Activated CD4-positive, alpha-beta T cell treated with anti-CD3 and anti-CD28 coated beads, Interleukin-2, Interleukin-6, amounts not matched to agents 100 ng/mL and 50 ng/mL, durations not matched to agents 16 hours and 8 hours (primary cell): ENCODE measurements at regions not wholly inside any gene's neighbourhood (a gene's known extent, or its start where the extent isn't known, plus 50 kb on each side); places are given as distances from the start of the nearest gene placed in this dataset.

Source experiments
- DNase-seq: peaks from one replicate; pipeline ENCODE4 v3.0.0-alpha.2; 2020

DNA sequence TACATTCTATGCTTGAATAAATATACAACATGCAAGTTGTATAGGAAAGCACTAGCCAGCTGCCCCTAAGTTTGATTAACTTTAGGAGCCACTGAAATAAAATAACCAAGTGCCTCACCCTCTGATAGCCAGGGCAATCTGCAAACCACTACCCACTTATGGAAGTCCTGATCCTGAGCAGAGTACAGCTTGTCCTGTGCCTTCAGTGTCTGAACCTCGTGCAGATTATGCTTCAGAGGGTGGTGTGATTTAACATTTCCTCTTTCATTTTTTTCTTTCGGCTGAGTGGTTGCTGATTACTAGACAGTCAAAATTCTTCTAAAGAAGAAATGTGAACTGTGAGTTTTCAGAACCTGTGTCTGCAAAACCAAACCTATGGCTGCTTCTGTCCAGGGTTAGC lies 327.7 kb downstream of the PIK3R1 start:
- DNase-seq, result no peak

- DNase-seq, result no peak
These were observed 328.6 kb downstream of the PIK3R1 start for GRCh38 chr5:68544091-68544647.

GRCh38 chr5:68544648-68545552 lies 329.3 kb downstream of the PIK3R1 start:
- no peak for DNase-seq

GRCh38 chr5:68545636-68546295 lies 330.2 kb downstream of the PIK3R1 start:
- no peak for DNase-seq

- DNase-seq, result no peak
These were observed 331.5 kb downstream of the PIK3R1 start for GRCh38 chr5:68547056-68547455.

DNA sequence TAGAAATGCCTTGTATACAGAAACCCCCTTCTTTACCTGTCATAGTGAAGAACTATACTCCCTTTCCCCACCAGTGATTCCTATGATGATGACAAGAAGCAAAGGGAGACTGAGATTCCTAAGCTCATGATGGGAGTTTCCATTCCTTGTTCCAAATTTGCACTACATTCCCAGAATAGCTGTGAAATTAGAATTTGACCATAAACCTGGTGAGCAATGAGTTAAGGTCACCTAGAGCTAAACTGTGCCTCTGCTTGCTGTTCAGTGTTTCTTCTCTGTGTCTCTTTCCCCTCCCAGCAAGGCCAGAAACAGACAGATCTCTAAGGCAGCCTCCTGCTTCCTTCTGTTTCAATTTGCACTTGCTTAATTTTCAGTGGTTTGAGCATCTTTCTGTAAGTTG lies 332.1 kb downstream of the PIK3R1 start:
- DNase-seq, result no peak

DNA sequence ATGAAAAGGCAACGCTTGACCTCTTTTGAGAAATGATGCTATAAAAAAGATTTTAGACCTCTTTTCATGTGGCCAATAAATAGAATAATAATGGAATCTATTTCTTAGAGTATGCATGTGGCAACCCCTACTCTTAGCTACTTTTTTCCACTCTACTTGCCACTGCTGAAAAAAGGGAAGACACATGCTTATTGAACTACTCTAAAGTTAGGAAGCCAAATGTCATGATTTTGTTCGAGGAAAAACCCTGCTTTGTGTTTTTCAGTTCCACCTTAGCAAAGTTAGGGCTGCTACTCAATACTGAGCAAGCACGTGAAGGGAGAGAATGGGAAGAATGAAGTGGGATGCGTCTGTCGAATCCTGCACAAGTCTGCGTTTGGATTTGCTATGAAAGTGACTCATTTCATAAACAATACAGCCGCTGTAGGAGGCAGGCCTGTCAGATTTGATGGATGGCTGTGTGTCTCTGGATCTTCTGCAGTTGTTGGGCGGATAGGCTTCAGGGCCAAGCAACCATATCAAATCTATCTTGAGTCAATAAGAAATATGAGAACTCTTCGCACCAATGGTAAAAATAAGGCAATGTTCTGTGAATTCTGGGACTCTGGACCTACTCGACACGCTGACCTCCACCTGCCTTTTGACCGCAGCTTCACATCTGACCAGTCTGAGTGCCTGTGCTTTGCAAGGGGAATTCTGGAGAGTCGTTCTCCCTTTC lies 333.6 kb downstream of the PIK3R1 start:
- DNase-seq, result no peak

GRCh38 chr5:68550015-68550414 lies 334.5 kb downstream of the PIK3R1 start:
- DNase-seq, result no peak

- no peak for DNase-seq
These were observed 335.9 kb downstream of the PIK3R1 start for GRCh38 chr5:68551436-68551835.

DNA sequence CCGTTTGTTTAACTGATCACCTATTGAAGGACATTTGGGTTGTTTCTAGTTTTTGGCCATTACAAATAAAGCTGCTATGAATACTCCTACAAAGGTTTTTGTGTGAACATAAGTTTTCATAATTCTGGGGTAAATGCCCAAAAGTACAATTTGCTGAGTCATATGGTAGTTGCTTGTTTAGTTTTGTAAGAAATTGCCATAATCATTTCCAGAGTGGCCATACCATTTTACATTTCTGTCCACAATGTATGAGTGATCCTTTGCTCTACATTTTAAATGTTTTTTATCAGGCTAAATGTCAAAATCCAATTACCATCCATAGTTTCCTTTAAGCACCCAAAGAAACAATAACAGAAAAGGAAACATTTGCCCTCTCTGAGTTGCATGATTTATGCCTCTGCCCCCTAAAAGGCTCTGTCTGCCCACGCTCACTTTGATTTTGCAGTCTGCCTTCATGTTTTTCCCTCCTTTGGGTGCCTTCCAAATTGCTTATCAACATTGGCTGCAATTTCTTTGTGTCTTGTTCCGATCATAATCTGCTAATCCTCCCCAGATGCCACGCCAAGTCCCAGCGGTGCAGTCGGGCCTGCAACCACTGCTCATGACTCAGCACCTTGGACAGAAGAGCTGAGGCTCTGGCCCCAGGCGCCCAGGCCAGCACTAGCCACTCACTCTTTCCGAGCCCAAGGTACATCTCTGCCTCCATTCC lies 339.2 kb downstream of the PIK3R1 start:
- DNase-seq, result no peak

DNA sequence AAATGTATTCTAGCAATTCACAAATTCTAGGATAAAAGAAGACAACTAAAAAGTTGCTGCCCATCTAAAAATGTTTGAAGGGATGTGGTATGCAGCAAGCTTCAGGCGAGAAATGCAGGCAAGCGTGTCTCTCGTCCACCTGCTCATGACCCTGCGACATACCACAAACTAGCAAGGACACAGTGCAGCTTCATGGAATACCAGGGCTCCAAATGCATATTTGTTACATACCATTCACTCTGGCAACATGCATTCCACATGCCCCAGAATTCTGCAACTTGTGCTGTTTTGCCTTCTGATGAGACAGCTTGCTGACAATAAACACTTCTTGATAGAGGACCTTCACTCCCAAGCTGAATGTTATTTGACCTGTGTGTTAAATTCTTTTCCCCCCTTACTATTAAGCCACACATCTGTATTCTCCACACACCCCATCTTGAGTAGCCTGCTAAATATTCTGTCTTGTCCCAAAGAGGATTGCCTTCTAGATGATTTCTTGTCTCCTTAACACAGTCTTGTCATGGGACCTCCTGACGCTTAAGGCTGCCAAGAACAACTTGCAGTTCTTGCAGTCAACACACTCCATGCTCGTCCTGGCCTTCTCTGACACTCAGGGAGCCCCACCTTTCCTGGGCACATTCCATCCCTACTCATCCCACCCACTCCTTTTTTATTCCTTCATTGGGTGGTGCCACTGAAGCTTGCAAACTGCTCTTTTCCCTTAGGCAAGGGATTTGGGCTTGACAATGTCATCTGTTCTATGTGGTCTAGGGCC lies 340.5 kb downstream of the PIK3R1 start:
- DNase-seq, result no peak

- no peak for DNase-seq
These were observed 341.8 kb downstream of the PIK3R1 start for GRCh38 chr5:68557162-68557936.

DNA sequence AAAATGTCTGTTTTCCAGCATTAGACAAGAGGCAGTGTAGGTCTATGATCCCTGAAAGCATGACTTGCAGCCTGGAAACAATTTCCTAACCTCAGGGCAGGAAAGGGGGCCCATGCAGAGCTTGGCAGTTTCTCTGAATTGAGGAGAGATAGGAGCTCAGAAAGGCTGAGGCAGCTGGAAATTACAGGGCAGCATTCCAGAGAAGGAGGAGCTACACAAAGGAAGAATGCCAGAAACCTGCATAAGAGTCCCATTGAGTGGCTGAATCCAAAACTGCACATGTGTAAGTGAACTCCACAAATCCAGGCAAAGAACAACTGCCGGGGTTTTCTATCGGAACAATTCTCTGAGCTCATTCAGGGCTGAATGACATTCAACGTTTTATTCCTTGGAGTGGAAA lies 346.8 kb downstream of the PIK3R1 start:
- no peak for DNase-seq

- DNase-seq, result no peak
These were observed 349.9 kb downstream of the PIK3R1 start for GRCh38 chr5:68565427-68565826.

DNA sequence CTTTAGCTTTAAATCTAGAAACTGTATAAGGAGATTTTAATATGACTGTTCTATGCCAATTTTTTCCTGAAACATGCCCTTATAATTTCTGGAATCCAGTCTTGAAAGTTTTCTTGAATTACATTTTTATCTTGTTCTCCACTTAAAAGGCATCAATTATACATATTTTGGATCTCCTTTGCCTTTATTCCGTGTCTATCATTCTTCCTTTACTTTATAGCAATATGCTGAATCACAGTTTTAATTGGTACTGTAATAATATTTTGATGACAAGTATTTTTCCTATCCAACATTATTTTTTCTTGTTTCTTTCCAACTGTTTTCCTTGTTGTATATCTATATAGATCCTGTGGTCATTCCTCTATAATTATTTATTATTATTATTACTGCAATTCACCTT lies 361.2 kb downstream of the PIK3R1 start:
- DNase-seq, result no peak

- DNase-seq, result no peak
These were observed 366.7 kb downstream of the PIK3R1 start for GRCh38 chr5:68582284-68582683.

- no peak for DNase-seq
These were observed 371.6 kb downstream of the PIK3R1 start for GRCh38 chr5:68587171-68587570.

- no peak for DNase-seq
These were observed 376.3 kb downstream of the PIK3R1 start for GRCh38 chr5:68591850-68592249.

DNA sequence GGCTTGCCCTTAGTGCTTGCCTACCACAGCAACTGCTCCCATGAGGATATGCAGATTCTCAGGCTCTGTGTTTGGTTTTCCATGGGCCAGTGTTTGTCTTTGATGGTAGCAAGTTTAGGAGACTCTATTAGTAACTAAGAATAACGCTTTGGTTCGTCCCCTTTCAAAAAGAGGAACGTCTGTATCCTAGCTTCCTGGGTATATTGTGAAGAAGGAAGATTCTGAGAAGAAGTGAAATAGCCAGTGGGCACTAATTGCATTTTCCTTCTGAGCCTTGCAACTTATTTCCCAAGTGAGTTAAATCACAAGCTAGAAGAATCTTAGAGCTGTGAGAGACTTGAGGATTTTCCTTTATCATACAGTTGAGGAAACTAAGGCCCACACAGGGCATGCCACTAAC lies 376.8 kb downstream of the PIK3R1 start:
- no peak for DNase-seq

DNA sequence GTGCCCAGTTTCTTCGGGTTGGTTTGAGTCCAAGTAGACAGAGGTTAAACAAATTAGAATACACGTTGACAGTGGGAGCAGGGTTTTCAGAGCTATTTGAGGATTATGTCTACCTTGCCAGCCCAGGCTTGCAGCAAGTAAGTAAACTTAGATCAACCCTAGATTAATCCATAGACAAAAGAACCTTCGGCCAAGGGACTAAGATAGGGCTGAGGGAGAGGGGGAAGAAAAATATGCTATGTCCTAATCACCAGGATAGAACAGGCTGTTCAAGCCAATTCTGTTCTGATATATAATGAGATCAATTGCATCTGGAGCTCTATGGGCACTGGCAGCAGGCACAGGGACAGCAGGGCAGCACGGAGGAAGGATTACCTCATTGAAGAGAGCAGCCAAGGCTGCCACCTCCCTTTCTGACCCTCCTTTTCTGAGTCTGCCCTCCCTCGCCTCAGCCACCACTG lies 377.7 kb downstream of the PIK3R1 start:
- DNase-seq, result no peak

DNA sequence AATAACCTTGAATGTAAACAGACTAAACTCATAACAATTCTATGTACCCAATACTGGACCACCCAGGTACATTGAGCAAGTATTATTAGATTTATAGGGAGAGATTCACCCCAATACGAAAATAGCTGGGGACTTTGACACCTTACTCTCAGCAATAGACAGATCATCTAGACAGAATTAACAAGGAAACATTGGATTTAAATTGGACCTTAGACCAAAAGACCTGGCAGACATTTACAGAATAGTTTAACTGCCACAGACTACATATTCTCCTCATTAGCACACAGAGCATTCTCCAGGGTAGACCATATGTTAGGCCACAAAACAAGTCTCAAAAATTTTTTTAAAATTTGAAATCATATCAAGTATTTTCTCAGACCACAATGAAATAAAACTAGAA lies 397.4 kb downstream of the PIK3R1 start:
- no peak for DNase-seq
